ENCODE measurements at regions not wholly inside any gene's neighbourhood (a gene's known extent, or its start where the extent isn't known, plus 50 kb on each side); places are given as distances from the start of the nearest gene placed in this dataset.

DNA sequence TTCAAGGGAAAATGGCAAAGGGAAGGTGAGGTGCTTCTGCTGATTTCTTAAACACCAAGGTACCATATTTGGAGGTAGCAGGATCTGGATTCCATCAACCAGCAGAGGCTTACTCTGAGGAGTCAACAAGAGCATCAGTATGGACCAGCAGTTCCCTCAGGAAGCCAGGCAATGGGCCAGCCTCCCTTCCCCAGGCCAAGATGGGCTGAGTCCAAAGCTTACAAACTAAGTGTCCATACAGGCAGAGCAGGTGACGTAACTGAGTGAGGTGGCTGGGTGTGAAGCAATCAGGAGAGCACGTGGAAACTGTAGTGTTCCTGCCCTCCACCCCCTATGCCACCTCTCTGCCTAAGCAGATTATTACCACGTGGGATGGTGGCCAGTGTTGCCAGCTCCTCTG is 134.2 kb upstream of the HNRNPA3 start:
- TF ChIP-seq, protein P1, sequence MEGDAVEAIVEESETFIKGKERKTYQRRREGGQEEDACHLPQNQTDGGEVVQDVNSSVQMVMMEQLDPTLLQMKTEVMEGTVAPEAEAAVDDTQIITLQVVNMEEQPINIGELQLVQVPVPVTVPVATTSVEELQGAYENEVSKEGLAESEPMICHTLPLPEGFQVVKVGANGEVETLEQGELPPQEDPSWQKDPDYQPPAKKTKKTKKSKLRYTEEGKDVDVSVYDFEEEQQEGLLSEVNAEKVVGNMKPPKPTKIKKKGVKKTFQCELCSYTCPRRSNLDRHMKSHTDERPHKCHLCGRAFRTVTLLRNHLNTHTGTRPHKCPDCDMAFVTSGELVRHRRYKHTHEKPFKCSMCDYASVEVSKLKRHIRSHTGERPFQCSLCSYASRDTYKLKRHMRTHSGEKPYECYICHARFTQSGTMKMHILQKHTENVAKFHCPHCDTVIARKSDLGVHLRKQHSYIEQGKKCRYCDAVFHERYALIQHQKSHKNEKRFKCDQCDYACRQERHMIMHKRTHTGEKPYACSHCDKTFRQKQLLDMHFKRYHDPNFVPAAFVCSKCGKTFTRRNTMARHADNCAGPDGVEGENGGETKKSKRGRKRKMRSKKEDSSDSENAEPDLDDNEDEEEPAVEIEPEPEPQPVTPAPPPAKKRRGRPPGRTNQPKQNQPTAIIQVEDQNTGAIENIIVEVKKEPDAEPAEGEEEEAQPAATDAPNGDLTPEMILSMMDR (IDR thresholded peaks at IDR 0.05; ENCODE audit: unreplicated experiment): no peak
- Mint-ChIP-seq H3K36me3 (ENCODE audit: low read depth, unreplicated experiment) (no peaks in the 10 kb centered on the region), H3K27ac (ENCODE audit: unreplicated experiment) (no peak overlapping the region), H3K9me3 (ENCODE audit: unreplicated experiment) (no peaks in the 10 kb centered on the region), H3K27me3 (ENCODE audit: unreplicated experiment) (peaks cover 2% of the 10 kb centered on the region), H3K4me1 (ENCODE audit: unreplicated experiment) (no peaks in the 10 kb centered on the region), H3K4me3 (ENCODE audit: unreplicated experiment) (no peak overlapping the region)
- DNase-seq (ENCODE audit: low spot score): no peak

DNA sequence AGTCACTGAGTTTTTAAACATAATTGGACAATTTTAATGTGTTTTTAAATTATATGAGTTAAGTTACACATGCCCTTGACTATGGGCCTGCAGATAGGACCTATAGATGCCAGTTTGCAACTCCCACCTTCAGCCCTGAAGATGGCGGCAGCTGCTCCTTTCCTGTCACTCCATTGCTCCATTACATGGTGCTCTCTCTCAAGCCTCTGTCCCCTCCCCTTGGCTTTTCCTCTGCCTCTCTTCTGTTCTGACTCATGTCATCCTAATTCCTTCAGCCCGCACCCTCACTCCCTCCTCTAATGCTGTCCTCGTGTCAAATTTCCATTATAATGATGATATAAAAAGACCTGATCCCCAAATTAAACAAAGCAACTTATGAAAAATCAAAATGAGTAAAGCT is 133.7 kb upstream of the HNRNPA3 start:
- Mint-ChIP-seq H3K4me3 (ENCODE audit: unreplicated experiment) (no peak overlapping the region), H3K4me1 (ENCODE audit: unreplicated experiment) (no peaks in the 10 kb centered on the region), H3K36me3 (ENCODE audit: low read depth, unreplicated experiment) (no peaks in the 10 kb centered on the region), H3K27ac (ENCODE audit: unreplicated experiment) (no peak overlapping the region), H3K27me3 (ENCODE audit: unreplicated experiment) (peaks cover 2% of the 10 kb centered on the region), H3K9me3 (ENCODE audit: unreplicated experiment) (no peaks in the 10 kb centered on the region)
- TF ChIP-seq, protein P1 (IDR thresholded peaks at IDR 0.05; ENCODE audit: unreplicated experiment): no peak
- no peak for DNase-seq (ENCODE audit: low spot score)

DNA sequence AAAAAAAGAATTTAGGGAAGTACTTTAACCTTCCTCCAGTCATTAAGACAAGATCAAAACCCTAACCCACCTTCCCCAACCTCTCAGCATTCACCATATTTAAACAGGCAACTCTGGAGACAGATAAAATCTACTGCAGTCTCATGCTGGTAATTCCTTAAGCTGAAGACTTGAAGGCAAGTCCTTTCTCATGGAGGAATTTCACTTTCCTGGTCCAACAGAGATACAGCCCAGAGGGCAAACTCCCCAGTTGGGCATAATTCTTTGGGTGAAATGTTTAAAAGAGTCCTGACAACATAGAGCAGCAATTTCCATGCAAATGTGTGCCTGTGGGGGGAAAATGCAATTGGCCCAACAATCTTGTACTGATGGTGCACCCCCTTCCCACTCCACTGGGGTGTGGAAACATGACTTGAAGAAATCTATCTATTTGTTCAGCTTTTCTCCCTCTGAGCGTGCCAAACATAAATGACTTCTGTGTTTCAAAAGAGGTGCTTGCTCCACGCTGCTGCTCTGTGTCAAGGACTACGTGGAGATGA is 131.8 kb upstream of the HNRNPA3 start:
- DNase-seq (ENCODE audit: low spot score): no peak
- H3K27ac Mint-ChIP-seq (ENCODE audit: unreplicated experiment): no peak overlapping the region

DNA sequence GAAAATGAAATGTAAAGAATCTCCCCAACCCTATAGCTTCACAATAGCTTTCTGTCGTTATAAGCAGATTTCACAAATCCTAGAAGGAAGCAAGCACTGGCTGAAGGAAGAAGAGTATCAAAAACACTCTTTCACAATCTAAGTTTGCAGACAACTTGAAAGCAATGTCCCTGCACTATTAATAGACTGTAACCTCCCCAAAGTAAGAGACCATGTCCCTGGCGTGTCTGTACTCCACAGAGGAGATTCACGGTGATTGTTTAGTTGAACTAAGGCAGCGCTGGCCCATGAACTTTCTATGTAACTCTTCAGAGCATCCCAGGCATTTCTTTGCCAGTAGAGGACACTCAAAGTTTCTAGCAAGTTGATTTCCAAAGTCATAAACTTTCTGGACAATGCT is 128.0 kb upstream of the HNRNPA3 start:
- Mint-ChIP-seq H3K27ac (ENCODE audit: unreplicated experiment) (no peak overlapping the region), H3K36me3 (ENCODE audit: low read depth, unreplicated experiment) (no peaks in the 10 kb centered on the region), H3K4me1 (ENCODE audit: unreplicated experiment) (peaks cover 2% of the 10 kb centered on the region), H3K4me3 (ENCODE audit: unreplicated experiment) (no peak overlapping the region), H3K27me3 (ENCODE audit: unreplicated experiment) (peaks cover 1% of the 10 kb centered on the region), H3K9me3 (ENCODE audit: unreplicated experiment) (no peaks in the 10 kb centered on the region)
- TF ChIP-seq, protein P1 (IDR thresholded peaks at IDR 0.05; ENCODE audit: unreplicated experiment): no peak
- DNase-seq (ENCODE audit: low spot score): no peak

More for the DNA sequence above, 131.8 kb upstream of the HNRNPA3 start:
- Mint-ChIP-seq H3K4me1 (ENCODE audit: unreplicated experiment) (no peaks in the 10 kb centered on the region), H3K4me3 (ENCODE audit: unreplicated experiment) (no peak overlapping the region), H3K36me3 (ENCODE audit: low read depth, unreplicated experiment) (no peaks in the 10 kb centered on the region), H3K27me3 (ENCODE audit: unreplicated experiment) (peaks cover 2% of the 10 kb centered on the region), H3K9me3 (ENCODE audit: unreplicated experiment) (no peaks in the 10 kb centered on the region)
- TF ChIP-seq, protein P1 (IDR thresholded peaks at IDR 0.05; ENCODE audit: unreplicated experiment): no peak

DNA sequence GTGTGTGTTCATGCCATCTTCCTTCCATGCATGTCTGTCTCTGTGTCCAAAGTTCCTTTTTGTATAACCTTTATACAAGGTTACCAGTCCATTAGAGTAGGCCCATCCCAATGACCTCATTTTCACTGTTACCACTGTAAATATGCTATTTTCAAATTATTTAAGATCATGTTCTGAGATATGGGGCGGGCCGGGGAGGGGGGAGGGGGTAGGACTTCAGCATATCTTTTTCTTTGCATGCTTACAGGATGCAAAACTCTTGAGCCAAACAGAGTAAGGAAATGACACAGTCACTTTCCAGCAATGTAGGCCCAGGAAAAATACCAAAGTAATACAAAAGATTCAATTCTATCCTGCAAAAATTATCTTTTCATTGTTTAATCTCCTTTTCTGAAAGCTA is 124.1 kb upstream of the HNRNPA3 start:
- DNase-seq (ENCODE audit: low spot score): no peak
- H3K4me1 Mint-ChIP-seq (ENCODE audit: unreplicated experiment): peaks cover 2% of the 10 kb centered on the region
- TF ChIP-seq, protein P1 (IDR thresholded peaks at IDR 0.05; ENCODE audit: unreplicated experiment): no peak
- peaks cover 1% of the 10 kb centered on the region for H3K27me3 Mint-ChIP-seq (ENCODE audit: unreplicated experiment)
- H3K4me3 Mint-ChIP-seq (ENCODE audit: unreplicated experiment): no peak overlapping the region
- H3K36me3 Mint-ChIP-seq (ENCODE audit: low read depth, unreplicated experiment): no peaks in the 10 kb centered on the region
- H3K9me3 Mint-ChIP-seq (ENCODE audit: unreplicated experiment): no peaks in the 10 kb centered on the region
- H3K27ac Mint-ChIP-seq (ENCODE audit: unreplicated experiment): no peak overlapping the region
